NCI-H460 (cell line): ENCODE measurements at regions not wholly inside any gene's neighbourhood (a gene's known extent, or its start where the extent isn't known, plus 50 kb on each side); places are given as distances from the start of the nearest gene placed in this dataset.
A peak's percentile ranks its signal among the peaks of the same experiment; 100 is the strongest.

Experiments used
- DNase-seq: peaks from one replicate; pipeline ENCODE4 v3.0.0-alpha.2; 2016; ENCODE audit warnings: low read depth; ENCODE audit errors: extremely low read depth

GRCh38 chr6:14450133-14450504 is 332.5 kb downstream of the CD83 start:
- no peak for DNase-seq

GRCh38 chr6:14450578-14450977 is 333.0 kb downstream of the CD83 start:
- peak; percentile 24 for DNase-seq

GRCh38 chr6:14451594-14452374 is 334.2 kb downstream of the CD83 start:
- DNase-seq: no peak

- DNase-seq: no peak
Observed at GRCh38 chr6:14452567-14453527, 335.3 kb downstream of the CD83 start.

- no peak for DNase-seq
Observed at GRCh38 chr6:14453712-14454472, 336.3 kb downstream of the CD83 start.

GRCh38 chr6:14454473-14454775 is 336.9 kb downstream of the CD83 start:
- no peak for DNase-seq

- DNase-seq: no peak
Observed at GRCh38 chr6:14455427-14455826, 337.9 kb downstream of the CD83 start.

- no peak for DNase-seq
Observed at GRCh38 chr6:14455876-14456648, 338.5 kb downstream of the CD83 start.

GRCh38 chr6:14456941-14457340 is 339.4 kb downstream of the CD83 start:
- no peak for DNase-seq

- no peak for DNase-seq
Observed at GRCh38 chr6:14458669-14459266, 341.2 kb downstream of the CD83 start.

GRCh38 chr6:14459315-14459714 is 341.7 kb downstream of the CD83 start:
- no peak for DNase-seq

GRCh38 chr6:14460556-14460955 is 343.0 kb downstream of the CD83 start:
- DNase-seq: no peak

GRCh38 chr6:14462135-14462534 is 344.6 kb downstream of the CD83 start:
- no peak for DNase-seq

- DNase-seq: no peak
Observed at GRCh38 chr6:14462566-14462965, 345.0 kb downstream of the CD83 start.

GRCh38 chr6:14463110-14463509 is 345.5 kb downstream of the CD83 start:
- DNase-seq: no peak

GRCh38 chr6:14464055-14464454 is 346.5 kb downstream of the CD83 start:
- DNase-seq: no peak

GRCh38 chr6:14464716-14465115 is 347.1 kb downstream of the CD83 start:
- no peak for DNase-seq

- DNase-seq: no peak
Observed at GRCh38 chr6:14466278-14466677, 348.7 kb downstream of the CD83 start.

GRCh38 chr6:14467591-14467990 is 350.0 kb downstream of the CD83 start:
- DNase-seq: no peak
